GM20000 (cell line): ENCODE measurements at regions not wholly inside any gene's neighbourhood (a gene's known extent, or its start where the extent isn't known, plus 50 kb on each side); places are given as distances from the start of the nearest gene placed in this dataset.

Source experiments
- DNase-seq: peaks from one replicate; pipeline ENCODE4 v3.0.0; 2012; ENCODE audit warnings: low spot score
- CTCF ChIP-seq: IDR thresholded peaks from 2 replicates; pipeline ENCODE4 v1.5.1; 2012; ENCODE audit warnings: mild to moderate bottlenecking, control low read depth; ENCODE audit errors: extremely low read depth, missing control alignments

- TF ChIP-seq CTCF = no peak
- no peak for DNase-seq
Measured at GRCh38 chr5:90193185-90193822, 216.3 kb downstream of the CETN3 start.

- no peak for DNase-seq
- no peak for TF ChIP-seq CTCF
Measured at GRCh38 chr5:90191352-90192045, 218.1 kb downstream of the CETN3 start.

- DNase-seq = no peak
- TF ChIP-seq CTCF = no peak
Measured at GRCh38 chr5:90185897-90186468, 223.6 kb downstream of the CETN3 start.

GRCh38 chr5:90184764-90185163 lies 224.8 kb downstream of the CETN3 start:
- no peak for DNase-seq

GRCh38 chr5:90182726-90183125 lies 226.8 kb downstream of the CETN3 start:
- no peak for DNase-seq
- TF ChIP-seq CTCF = no peak

More at GRCh38 chr5:90184764-90185163, 224.8 kb downstream of the CETN3 start:
- TF ChIP-seq CTCF = no peak

GRCh38 chr5:90174236-90174635 lies 235.3 kb downstream of the CETN3 start:
- no peak for DNase-seq
- no peak for TF ChIP-seq CTCF

- DNase-seq = no peak
- no peak for TF ChIP-seq CTCF
Measured at GRCh38 chr5:90173299-90174030, 236.1 kb downstream of the CETN3 start.
